ENCODE measurements at regions not wholly inside any gene's neighbourhood (a gene's known extent, or its start where the extent isn't known, plus 50 kb on each side); places are given as distances from the start of the nearest gene placed in this dataset.

DNA sequence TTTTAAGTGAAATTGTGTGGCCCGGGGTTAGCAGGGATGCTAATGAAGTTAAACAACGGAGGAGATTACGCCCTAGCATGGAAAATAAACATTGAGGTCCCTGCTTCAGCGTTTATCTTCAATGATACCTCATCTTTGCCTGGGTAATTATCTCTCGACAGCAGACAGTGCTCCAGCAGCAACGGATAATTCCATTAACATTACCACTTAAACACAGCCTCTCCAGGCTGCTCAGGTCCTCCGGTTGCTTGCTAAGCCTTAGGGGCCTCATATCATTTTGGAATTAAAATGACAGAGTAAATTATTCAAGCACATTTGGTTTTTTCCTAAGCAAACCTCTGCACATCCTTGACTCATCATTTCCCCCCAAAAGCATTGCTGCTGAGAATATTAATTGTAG lies 281.5 kb upstream of the KLF3 start:
- ChIA-PET CTCF (ENCODE audit: low intra/inter-chr PET ratio) (no interaction called here), POLR2A (interaction anchor here (1.1 kb wide), 1 partner anchor 54 kb away, joined by 3 read pairs; no protein-coding TSS in a partner anchor)
- peak; percentile 84 for ATAC-seq
- H2AFZ ChIP-seq (ENCODE audit: low read depth, low read length) = peak overlapping the region; percentile 15; the same call in 1 of the 2 replicates
- peak overlapping the region; percentile 35; the same call in 1 of the 2 replicates for H3K4me2 ChIP-seq (ENCODE audit: insufficient read depth, low read length)
- peak in 2 of 4 experiments; percentile 77 to 83 for DNase-seq (ENCODE audit: extremely low read depth in 1 of 4, low spot score in 3 of 4)
- no peaks in the 10 kb centered on the region for H4K20me1 ChIP-seq (replicated peaks; ENCODE audit: control insufficient read depth, insufficient read depth, low read length)
- BruUV-seq (replicated peaks) = no TSS peak
- peaks cover 9 to 58% of the 10 kb centered on the region in 2 experiments for H3K4me1 ChIP-seq (replicated peaks in 1 of 2; ENCODE audit: control insufficient read depth in 2 of 2, insufficient read depth in 2 of 2, low read length in 2 of 2)
- peak overlapping the region in 1 of 2 experiments; percentile 53; a peak in 2 of 4 replicates for H3K9ac ChIP-seq (ENCODE audit: insufficient read depth in 1 of 2, low read depth in 2 of 2, low read length in 2 of 2)
- peaks cover 2% of the 10 kb centered on the region; the same call in 1 of the 2 replicates for H3K9me3 ChIP-seq (replicated peaks; ENCODE audit: control insufficient read depth, insufficient read depth, low read depth, low read length)
- in situ Hi-C loops (cut with MboI) (no loop called here), intact Hi-C loops (cut with micrococcal nuclease) (loop anchor here (5.0 to 10.0 kb wide), 3 partner anchors 142 to 318 kb away; no protein-coding TSS in a partner anchor)
- H3K27ac ChIP-seq (ENCODE audit: extremely low read depth, low read depth, low read length) = peak overlapping the region; percentile 77; the same call in 2 of the 3 replicates
- H3K79me2 ChIP-seq (ENCODE audit: control insufficient read depth, insufficient read depth, low read length) = no peaks in the 10 kb centered on the region
- H3K36me3 ChIP-seq (ENCODE audit: control insufficient read depth, insufficient read depth, low read length) = no peaks in the 10 kb centered on the region
- no peaks in the 10 kb centered on the region for H3K9me1 ChIP-seq (ENCODE audit: control insufficient read depth, insufficient read depth, low read length)
- H3K4me3 ChIP-seq = no peak overlapping the region
- no peaks in the 10 kb centered on the region for H3K27me3 ChIP-seq (ENCODE audit: control insufficient read depth in 2 of 2, insufficient read depth in 2 of 2, low read length in 2 of 2)
- WGBS (ENCODE audit: insufficient coverage, low coverage, missing lambda C conversion rate) = 0% methylated on average over 7 of the region's 7 CpGs
- FAIRE-seq = peak; percentile 78
- no peak for TF ChIP-seq ELF4 (CRISPR knock-in tag; IDR thresholded peaks at IDR 0.05)
- peak; percentile 59 to 64; a peak in 3 of 4 replicates for TF ChIP-seq FOXK2 (conservative IDR thresholded peaks at IDR 0.05 in 1 of 2, IDR thresholded peaks at IDR 0.05 in 1 of 2; ENCODE audit: low read depth in 2 of 2)
- 0 out of 2 replicates have a peak, but pooled peaks have one; percentile 16 for TF ChIP-seq L3MBTL2 (IDR thresholded peaks at IDR 0.05)
- TF ChIP-seq RFX5 (IDR thresholded peaks at IDR 0.05; ENCODE audit: low read depth, low read length) = no peak
- TF ChIP-seq, protein P1, sequence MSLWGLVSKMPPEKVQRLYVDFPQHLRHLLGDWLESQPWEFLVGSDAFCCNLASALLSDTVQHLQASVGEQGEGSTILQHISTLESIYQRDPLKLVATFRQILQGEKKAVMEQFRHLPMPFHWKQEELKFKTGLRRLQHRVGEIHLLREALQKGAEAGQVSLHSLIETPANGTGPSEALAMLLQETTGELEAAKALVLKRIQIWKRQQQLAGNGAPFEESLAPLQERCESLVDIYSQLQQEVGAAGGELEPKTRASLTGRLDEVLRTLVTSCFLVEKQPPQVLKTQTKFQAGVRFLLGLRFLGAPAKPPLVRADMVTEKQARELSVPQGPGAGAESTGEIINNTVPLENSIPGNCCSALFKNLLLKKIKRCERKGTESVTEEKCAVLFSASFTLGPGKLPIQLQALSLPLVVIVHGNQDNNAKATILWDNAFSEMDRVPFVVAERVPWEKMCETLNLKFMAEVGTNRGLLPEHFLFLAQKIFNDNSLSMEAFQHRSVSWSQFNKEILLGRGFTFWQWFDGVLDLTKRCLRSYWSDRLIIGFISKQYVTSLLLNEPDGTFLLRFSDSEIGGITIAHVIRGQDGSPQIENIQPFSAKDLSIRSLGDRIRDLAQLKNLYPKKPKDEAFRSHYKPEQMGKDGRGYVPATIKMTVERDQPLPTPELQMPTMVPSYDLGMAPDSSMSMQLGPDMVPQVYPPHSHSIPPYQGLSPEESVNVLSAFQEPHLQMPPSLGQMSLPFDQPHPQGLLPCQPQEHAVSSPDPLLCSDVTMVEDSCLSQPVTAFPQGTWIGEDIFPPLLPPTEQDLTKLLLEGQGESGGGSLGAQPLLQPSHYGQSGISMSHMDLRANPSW (CRISPR knock-in tag; IDR thresholded peaks at IDR 0.05) = no peak
- TF ChIP-seq, protein P2, sequence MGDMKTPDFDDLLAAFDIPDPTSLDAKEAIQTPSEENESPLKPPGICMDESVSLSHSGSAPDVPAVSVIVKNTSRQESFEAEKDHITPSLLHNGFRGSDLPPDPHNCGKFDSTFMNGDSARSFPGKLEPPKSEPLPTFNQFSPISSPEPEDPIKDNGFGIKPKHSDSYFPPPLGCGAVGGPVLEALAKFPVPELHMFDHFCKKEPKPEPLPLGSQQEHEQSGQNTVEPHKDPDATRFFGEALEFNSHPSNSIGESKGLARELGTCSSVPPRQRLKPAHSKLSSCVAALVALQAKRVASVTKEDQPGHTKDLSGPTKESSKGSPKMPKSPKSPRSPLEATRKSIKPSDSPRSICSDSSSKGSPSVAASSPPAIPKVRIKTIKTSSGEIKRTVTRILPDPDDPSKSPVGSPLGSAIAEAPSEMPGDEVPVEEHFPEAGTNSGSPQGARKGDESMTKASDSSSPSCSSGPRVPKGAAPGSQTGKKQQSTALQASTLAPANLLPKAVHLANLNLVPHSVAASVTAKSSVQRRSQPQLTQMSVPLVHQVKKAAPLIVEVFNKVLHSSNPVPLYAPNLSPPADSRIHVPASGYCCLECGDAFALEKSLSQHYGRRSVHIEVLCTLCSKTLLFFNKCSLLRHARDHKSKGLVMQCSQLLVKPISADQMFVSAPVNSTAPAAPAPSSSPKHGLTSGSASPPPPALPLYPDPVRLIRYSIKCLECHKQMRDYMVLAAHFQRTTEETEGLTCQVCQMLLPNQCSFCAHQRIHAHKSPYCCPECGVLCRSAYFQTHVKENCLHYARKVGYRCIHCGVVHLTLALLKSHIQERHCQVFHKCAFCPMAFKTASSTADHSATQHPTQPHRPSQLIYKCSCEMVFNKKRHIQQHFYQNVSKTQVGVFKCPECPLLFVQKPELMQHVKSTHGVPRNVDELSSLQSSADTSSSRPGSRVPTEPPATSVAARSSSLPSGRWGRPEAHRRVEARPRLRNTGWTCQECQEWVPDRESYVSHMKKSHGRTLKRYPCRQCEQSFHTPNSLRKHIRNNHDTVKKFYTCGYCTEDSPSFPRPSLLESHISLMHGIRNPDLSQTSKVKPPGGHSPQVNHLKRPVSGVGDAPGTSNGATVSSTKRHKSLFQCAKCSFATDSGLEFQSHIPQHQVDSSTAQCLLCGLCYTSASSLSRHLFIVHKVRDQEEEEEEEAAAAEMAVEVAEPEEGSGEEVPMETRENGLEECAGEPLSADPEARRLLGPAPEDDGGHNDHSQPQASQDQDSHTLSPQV (IDR thresholded peaks at IDR 0.05) = 0 out of 2 replicates have a peak, but pooled peaks have one; percentile 33
- no peak for TF ChIP-seq NR3C1 (CRISPR knock-in tag; IDR thresholded peaks at IDR 0.05)
- TF ChIP-seq PPARD (CRISPR knock-in tag; IDR thresholded peaks at IDR 0.05) = no peak
- peak; percentile 72 for TF ChIP-seq CBFA2T2 (conservative IDR thresholded peaks at IDR 0.05)
- peak; percentile 57; the same call in 1 of the 2 replicates for TF ChIP-seq RNF2 (IDR thresholded peaks at IDR 0.05)
- TF ChIP-seq HDAC1 (IDR thresholded peaks at IDR 0.05) = no peak
- TF ChIP-seq CREM (IDR thresholded peaks at IDR 0.05; ENCODE audit: low read depth) = peak; percentile 48; the same call in 1 of the 2 replicates
- TF ChIP-seq, protein P3, sequence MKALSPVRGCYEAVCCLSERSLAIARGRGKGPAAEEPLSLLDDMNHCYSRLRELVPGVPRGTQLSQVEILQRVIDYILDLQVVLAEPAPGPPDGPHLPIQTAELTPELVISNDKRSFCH (CRISPR knock-in tag; IDR thresholded peaks at IDR 0.05) = no peak
- TF ChIP-seq, protein P3 (tag; IDR thresholded peaks at IDR 0.05) = no peak
- peak; percentile 74 for TF ChIP-seq SOX6 (IDR thresholded peaks at IDR 0.05)
- TF ChIP-seq ZNF197 (CRISPR knock-in tag; IDR thresholded peaks at IDR 0.05; ENCODE audit: low read depth) = no peak

Measured in K562 (cell line).